ENCODE measurements at regions not wholly inside any gene's neighbourhood (a gene's known extent, or its start where the extent isn't known, plus 50 kb on each side); places are given as distances from the start of the nearest gene placed in this dataset.

GRCh38 chr17:72273289-72274056 lies 152.7 kb downstream of the SOX9 start:
- TF ChIP-seq POLR2AphosphoS5 (IDR thresholded peaks at IDR 0.05; ENCODE audit: insufficient read depth in 1 of 2, low read depth in 1 of 2) (no peak), POLR2A (IDR thresholded peaks at IDR 0.05) (no peak)
- TF ChIP-seq, protein P1, sequence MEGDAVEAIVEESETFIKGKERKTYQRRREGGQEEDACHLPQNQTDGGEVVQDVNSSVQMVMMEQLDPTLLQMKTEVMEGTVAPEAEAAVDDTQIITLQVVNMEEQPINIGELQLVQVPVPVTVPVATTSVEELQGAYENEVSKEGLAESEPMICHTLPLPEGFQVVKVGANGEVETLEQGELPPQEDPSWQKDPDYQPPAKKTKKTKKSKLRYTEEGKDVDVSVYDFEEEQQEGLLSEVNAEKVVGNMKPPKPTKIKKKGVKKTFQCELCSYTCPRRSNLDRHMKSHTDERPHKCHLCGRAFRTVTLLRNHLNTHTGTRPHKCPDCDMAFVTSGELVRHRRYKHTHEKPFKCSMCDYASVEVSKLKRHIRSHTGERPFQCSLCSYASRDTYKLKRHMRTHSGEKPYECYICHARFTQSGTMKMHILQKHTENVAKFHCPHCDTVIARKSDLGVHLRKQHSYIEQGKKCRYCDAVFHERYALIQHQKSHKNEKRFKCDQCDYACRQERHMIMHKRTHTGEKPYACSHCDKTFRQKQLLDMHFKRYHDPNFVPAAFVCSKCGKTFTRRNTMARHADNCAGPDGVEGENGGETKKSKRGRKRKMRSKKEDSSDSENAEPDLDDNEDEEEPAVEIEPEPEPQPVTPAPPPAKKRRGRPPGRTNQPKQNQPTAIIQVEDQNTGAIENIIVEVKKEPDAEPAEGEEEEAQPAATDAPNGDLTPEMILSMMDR (IDR thresholded peaks at IDR 0.05): no peak

All from vagina (tissue), 2 donors.